Fibroblast of skin of right quadriceps (primary cell): ENCODE measurements at regions not wholly inside any gene's neighbourhood (a gene's known extent, or its start where the extent isn't known, plus 50 kb on each side); places are given as distances from the start of the nearest gene placed in this dataset.
"Not testable (repeated sequence)": the region's sequence is repeated elsewhere in the genome, so short reads cannot be mapped to it uniquely, and the experiment has no call there.

ENCODE experiments used
- DNase-seq: peaks from one replicate; pipeline ENCODE4 v3.0.0-alpha.2; 2013

DNA sequence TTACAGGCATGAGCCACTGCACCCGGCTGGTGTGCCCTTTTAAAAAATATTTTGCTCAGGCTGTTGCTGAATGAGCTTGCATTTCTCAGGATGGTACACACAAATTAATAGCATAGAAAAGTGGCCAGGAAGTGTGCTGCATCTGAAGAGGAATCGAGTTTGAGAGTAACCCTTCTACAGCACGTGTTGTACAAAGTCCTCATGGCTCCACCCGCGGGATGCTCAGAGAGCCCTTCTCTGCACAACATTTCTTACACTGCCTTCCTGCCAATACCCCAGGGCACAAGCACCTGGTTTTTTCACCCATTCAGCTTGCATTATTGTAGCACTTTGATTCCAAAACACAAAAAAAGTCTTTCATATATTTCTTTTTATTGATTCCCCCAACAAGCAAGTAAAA, 90.1 kb upstream of the NEDD4L start:
- no peak for DNase-seq

DNA sequence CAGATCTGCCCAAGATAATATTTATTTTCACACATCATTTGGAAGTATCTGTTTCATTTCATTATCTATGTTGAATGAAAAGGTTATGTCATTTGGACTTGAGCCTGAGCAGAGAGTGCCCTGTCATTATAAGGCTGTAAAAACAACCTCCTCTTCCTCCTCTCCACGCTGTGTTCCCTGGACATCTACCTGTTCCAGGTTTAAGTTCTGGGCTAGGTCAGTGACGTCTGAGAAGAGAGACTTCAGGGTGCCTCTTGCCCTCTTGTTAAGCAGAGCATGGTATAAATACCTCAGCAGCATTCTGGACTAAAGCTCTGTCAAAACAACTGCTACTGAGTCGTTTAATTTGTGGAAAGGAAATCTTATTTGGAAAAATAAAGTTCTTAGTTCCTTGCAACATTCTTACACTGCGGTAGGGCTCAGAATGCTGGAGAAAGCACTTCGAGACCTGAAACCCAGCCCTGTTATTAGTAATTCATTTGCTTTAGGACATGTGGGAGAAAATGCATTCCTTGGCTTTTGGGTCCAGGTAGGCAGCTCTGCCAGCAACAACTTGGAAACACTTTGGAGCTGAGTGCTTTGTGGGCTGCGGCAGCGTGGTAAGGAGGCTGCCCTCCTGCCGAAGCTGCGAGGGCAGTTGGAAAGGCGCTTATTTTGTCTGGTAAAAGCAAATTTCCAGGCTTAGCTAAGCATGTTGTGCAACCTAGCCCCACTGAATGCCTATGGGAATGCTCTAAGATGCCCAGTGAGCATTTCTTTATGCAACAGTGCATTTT, 91.8 kb upstream of the NEDD4L start:
- DNase-seq: no peak

DNA sequence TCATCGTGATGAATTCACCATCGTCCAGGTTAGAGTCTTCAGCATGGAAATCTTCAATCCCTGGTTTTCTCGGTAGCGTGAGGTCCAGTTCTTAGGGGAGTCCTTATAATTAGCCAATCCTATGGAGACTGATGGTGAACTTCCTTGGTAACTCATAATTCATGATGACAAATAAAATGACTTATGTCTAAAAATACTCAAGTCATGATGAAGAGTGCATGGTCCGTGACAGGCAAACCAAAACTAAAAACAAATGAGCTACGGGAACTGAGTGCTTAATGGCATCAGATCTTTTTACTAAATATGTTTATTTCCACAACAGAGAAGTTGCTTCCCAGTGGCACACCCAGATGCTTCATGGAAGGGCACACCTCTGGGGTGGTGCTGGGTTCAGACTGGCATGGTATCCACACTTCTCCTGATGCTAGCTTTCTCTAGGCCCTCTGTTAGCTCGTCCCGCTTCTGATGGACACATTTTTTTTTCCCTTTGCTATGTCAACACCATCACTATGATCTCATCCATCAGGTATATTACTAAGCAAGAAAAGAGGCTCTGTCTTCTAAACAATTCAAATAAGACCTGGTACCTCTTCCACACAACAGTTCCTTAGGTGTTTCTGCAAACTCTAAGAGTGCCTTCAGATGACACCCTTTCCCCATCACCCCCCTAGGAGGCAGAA, 92.8 kb upstream of the NEDD4L start:
- no peak for DNase-seq

DNA sequence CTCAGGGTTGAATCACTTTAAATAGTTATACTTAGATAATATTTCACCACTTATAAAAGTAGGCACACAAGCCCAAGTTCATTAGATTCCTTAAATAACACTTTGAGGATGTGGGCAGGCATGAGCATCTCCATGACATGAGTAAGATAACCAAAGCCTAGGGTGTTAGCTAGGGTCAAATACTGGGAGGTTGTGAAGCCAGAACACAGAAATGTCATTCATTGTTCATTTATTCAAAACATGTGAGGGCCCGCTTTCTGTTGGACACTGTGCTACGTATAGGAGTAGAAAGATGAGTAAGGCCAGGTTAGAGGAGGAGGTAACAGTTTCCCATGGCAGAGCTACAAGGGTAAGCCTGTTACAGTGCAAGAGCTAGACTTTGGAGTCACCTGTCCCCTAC, 93.5 kb upstream of the NEDD4L start:
- DNase-seq: peak; percentile 9

DNA sequence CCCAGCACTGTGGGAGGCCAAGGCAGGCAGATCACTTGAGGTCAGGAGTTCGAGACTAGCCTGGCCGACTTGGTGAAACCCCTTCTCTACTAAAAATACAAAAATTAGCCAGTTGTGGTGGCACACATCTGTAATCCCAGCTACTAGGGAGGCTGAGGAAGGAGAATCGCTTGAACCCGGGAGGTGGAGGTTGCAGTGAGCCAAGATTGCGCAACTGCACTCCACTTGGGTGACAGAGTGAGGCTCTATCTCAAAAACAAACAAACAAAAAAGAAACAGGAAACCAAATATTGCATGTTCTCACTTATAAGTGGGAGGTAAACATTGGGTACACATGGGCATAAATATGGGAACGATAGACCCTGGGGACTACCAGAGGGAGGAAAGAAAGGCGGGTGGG, 94.7 kb upstream of the NEDD4L start:
- DNase-seq: not testable (repeated sequence)

DNA sequence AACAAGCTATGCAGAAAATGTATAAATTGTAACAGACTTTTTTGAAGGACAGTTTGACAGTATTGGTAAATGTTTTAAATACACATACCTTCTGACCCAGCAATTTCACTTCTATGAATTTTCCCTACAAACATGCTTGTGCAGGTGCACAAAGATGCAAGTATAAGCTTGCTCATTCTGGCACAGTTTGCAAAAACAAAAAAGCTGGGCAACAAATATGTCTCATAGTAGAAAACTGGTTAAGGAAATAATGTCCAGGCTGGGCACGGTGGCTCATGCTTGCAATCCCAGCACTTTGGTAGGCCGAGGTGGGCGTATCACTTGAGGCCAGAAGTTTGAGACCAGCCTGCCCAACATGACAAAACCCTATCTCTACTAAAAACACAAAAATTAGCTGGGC, 96.9 kb upstream of the NEDD4L start:
- no peak for DNase-seq

DNA sequence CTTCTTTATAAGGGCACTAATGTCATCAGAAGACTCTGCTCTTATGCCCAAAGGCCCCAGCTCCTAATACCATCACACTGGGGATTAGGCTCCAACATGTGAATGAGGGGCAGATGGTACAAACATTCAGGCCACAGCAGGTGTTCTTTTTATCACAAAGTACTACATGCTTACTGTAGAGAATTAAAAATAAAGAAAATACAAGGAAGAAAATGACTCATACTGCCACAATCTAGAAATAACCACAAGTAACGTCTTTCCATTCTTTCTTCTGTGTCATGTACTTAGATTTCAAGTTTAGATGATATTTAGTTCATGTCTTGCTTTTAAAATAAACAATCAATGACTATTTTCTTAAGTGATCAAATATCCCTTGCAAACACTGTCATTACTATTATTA, 100.3 kb upstream of the NEDD4L start:
- DNase-seq: peak; percentile 17

GRCh38 chr18:57942493-57942892, 101.5 kb upstream of the NEDD4L start:
- DNase-seq: no peak

GRCh38 chr18:57941841-57942489, 102.1 kb upstream of the NEDD4L start:
- DNase-seq: no peak

DNA sequence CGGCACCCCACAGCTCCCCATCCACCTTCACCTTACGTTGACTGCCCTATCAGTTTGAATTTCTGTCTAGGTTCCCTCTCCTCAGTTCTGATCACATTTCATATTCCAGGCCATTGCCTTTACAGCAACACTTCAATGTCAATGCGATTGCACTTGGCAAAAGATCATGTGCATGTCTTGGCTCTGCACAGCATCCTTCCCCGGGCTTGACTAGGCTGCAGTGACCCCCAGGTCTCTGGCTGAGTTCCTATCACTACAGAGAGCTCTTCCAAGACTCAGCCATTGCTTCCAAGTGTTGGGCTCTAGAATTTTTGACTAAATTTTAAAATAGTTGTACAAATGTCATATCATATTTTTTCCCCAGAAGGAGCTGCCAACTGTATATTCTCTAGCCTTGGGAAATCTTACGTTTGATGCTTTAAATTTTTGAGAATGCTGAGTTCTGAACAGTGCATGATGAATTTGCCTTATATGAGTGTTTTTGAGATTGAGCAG, 103.8 kb upstream of the NEDD4L start:
- DNase-seq: no peak

GRCh38 chr18:57934375-57934774, 109.7 kb upstream of the NEDD4L start:
- DNase-seq: not testable (repeated sequence)

- no peak for DNase-seq
Measured at GRCh38 chr18:57931038-57931437, 113.0 kb upstream of the NEDD4L start.

DNA sequence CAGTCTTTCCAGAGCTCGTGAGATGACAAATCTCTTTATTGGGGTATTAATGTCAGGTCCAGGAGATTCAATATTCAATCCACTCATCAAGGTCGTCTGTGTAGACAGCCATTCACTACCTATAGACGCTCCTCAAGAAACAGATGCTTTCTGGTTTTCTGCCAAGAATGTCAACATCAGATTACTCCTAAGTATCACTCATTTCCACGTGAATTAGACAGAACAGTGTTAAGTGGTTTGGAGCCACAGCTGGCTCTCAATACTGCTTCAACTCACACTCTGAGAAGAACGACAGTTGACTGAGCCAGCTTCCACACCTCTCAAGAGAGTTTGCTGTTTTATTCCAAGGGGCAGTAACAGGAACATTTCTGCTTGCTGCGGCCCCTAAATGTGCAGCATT, 113.5 kb upstream of the NEDD4L start:
- DNase-seq: no peak

GRCh38 chr18:57929922-57930321, 114.1 kb upstream of the NEDD4L start:
- no peak for DNase-seq

- DNase-seq: no peak
Measured at GRCh38 chr18:57928466-57928865, 115.6 kb upstream of the NEDD4L start.

GRCh38 chr18:57927511-57927910, 116.5 kb upstream of the NEDD4L start:
- DNase-seq: no peak

- peak; percentile 66 for DNase-seq
Measured at GRCh38 chr18:57925706-57926105, 118.3 kb upstream of the NEDD4L start.

GRCh38 chr18:57923611-57924010, 120.4 kb upstream of the NEDD4L start:
- no peak for DNase-seq

DNA sequence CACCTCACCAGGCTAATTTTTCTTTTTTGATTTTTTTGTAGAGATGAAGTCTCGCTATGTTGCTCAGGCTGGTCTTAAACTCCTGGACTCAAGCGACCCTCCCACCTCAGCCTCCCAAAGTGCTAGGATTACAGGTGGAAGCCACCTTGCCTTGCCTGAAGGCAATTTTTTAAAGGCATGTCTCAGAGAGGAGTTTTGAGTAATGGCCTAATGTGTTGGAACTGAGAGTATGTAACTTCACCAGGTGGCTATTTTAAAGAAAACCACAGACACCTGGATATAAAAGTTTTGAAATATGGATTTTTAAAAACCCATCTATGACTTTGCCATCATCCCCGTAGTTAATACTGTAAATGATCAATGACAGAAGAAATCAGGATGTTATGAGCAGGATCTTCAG, 119.8 kb upstream of the ATP8B1 start:
- DNase-seq: no peak

DNA sequence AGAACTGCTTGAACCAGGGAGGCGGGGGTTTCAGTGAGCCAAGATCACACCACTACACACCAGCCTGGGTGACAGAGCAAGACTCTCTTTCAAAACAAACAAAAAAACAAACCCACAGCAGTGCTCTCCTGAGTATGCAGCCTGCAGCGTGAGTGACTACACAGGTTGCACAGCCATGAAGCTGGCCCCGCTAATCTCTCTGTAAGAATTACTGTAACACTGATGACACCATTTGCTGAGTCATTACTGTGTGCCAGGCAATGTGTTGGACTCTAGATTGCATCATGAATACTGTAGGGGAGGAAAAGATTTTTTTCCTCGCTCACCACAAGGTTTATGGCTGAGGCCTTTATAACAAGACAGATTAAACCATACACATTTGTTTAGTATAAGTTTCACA, 118.6 kb upstream of the ATP8B1 start:
- peak; percentile 55 for DNase-seq

DNA sequence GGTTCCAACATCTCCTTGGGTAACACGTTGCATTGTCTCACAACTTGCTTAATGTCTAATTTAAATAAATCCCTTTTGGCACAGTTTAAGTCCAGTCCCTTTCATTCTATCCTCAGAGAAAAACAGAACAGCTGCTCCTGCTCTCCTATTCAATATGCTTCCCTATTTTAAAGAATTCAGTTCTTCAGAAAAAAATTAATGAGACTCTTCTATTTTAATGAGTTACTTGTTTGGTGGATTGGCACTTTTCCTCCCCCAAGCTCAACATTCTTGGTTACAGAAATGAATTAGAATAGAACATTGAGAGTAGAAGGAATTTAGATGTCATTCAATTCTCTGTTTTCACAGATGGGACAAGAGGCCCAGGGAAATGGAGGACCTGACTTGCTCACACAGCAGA, 116.9 kb upstream of the ATP8B1 start:
- DNase-seq: no peak

DNA sequence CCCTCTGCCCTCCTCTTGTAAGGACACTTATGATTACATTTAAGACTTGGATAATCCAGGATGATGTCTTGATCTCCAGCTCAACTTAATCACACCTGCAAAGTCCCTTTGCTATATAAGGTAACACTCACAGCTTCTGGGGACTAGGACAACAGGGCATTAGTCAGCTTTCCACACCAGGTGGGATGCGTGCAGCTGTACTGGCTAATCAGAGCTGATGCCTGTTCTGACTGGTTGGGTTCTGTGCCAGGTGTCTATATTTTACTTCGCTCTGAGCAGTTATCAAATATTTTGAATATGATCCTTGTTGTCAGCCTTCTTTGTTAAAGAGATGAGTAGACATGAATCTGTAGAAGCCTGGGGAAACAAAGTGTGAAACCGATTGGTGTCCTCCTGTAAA, 115.5 kb upstream of the ATP8B1 start:
- DNase-seq: no peak

GRCh38 chr18:57916684-57917083, 113.6 kb upstream of the ATP8B1 start:
- DNase-seq: no peak
